ENCODE measurements at regions not wholly inside any gene's neighbourhood (a gene's known extent, or its start where the extent isn't known, plus 50 kb on each side); places are given as distances from the start of the nearest gene placed in this dataset.

DNA sequence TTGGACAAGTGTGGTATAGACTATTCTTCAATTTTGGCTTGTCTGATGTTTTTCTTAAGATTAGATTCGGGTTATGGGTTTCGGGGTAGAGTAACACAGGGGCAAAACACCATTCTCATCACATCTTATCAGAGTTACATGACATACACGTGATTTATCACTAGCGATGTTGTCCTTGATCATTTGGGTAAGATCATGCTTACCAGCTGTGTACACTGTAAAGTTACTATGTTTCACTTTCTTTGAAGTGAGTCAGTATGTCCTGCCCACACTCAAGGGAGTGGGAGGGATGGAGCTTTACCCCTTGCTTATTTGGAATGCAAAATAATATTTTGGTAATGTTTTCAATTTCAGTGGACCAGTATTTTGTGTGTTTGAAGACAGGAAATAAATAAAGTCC lies 101.8 kb upstream of the TAF11L2 start:
- TF ChIP-seq CTCF (IDR thresholded peaks at IDR 0.05): no peak
- TF ChIP-seq ZFX (IDR thresholded peaks at IDR 0.05; ENCODE audit: borderline replicate concordance): no peak
